Spinal cord (tissue), 9 donors: ENCODE measurements at regions not wholly inside any gene's neighbourhood (a gene's known extent, or its start where the extent isn't known, plus 50 kb on each side); places are given as distances from the start of the nearest gene placed in this dataset.
A peak's percentile ranks its signal among the peaks of the same experiment; 100 is the strongest.
"Not testable (repeated sequence)": the region's sequence is repeated elsewhere in the genome, so short reads cannot be mapped to it uniquely, and the experiment has no call there.

Experiments used
- DNase-seq, 6 donors: peaks; one replicate each; pipeline versions ENCODE4 v3.0.0 to v3.0.0-alpha.2; 2013 to 2015; ENCODE audit warnings: low spot score in 6 of 6, low read depth in 4 of 6
- H3K27ac ChIP-seq: one replicate; pipeline ENCODE4 v1.5.1; 2013; ENCODE audit warnings: low read depth, low read length, control low read depth
- H3K27me3 ChIP-seq: one replicate; pipeline ENCODE4 v1.6.1; 2013; ENCODE audit warnings: low read length; ENCODE audit not compliant: control insufficient read depth, insufficient read depth
- H3K36me3 ChIP-seq: one replicate; pipeline ENCODE4 v1.6.1; 2013; ENCODE audit warnings: low read length; ENCODE audit not compliant: control insufficient read depth, insufficient read depth
- H3K4me1 ChIP-seq: one replicate; pipeline ENCODE4 v1.6.1; 2013; ENCODE audit warnings: low read length; ENCODE audit not compliant: control insufficient read depth, insufficient read depth
- H3K4me3 ChIP-seq: one replicate; pipeline ENCODE4 v1.5.1; 2013; ENCODE audit warnings: low read depth, low read length, control low read depth
- H3K9me3 ChIP-seq: one replicate; pipeline ENCODE4 v1.6.1; 2013; ENCODE audit warnings: low read length; ENCODE audit not compliant: control insufficient read depth, insufficient read depth
- WGBS: methylation state at CpG from one replicate; pipeline ENCODE4 v1.1.5; 2013; ENCODE audit warnings: missing lambda C conversion rate; ENCODE audit not compliant: insufficient coverage; 5-methylcytosine and 5-hydroxymethylcytosine counted together
- donor health status: healthy.

DNA sequence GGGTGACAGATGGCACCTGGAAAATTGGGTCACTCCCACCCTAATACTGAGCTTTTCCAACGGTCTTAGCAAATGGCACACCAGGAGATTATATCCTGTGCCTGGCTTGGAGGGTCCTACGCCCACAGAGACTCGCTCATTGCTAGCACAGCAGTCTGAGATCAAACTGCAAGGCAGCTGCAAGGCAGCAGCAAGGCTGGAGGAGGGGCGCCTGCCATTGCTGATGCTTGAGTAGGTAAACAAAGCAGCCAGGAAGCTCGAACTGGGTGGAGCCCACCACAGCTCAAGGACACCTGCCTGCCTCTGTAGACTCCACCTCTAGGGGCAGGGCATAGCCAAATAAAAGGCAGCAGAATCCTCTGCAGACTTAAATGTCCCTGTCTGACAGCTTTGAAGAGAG is 115.1 kb upstream of the SPATA12 start:
- H3K36me3 ChIP-seq, DNase-seq, H3K9me3 ChIP-seq, H3K4me3 ChIP-seq, H3K4me1 ChIP-seq, H3K27ac ChIP-seq, H3K27me3 ChIP-seq: not testable (repeated sequence)
- WGBS, result 79% methylated on average over 5 of the region's 5 CpGs

DNA sequence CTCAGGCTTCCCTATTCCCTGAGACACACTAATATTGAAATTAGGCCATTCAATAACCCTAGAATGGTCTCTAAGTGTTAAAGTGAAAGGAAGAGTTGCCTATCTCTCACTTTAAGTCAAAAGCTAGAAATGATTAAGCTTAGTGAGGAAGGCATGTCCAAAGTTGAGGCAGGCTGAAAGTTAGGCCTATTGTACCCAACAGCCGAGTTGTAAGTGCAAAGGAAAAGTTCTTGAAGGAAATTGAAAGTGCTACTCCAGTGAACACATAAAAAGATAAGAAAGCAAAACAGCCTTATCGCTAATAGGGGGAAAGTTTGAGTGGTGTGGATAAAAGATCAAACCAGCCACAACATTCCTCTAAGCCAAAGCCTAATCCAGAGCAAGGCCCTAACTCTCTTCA is 117.9 kb upstream of the SPATA12 start:
- H3K4me1 ChIP-seq, result peaks cover 3% of the 10 kb centered on the region
- H3K36me3 ChIP-seq, result no peaks in the 10 kb centered on the region
- no peaks in the 10 kb centered on the region for H3K9me3 ChIP-seq
- no peak overlapping the region for H3K4me3 ChIP-seq
- no peak for DNase-seq
- no peak overlapping the region for H3K27ac ChIP-seq
- no CpG with 5 or more reads among the region's 2 CpGs for WGBS
- H3K27me3 ChIP-seq, result no peaks in the 10 kb centered on the region

DNA sequence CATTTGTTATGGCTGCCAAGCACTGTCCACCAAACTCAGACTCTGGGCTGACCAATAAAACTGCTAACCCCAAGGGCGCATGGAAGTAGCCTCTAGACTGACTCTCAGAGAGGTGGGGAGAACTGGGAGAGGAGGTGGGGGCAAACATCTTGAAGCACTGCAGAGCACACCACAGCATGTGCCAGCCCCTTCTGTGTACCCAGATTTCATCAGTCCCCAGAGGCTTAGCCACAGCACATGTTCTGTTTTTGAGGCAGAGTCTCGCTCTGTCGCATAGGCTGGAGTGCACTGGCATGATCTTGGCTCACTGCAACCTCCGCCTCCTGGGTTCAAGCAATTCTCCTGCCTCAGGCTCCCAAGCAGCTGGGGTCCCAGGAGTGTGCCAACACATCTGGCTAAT is 119.5 kb upstream of the SPATA12 start:
- no peaks in the 10 kb centered on the region for H3K9me3 ChIP-seq
- 72% methylated on average over 3 of the region's 4 CpGs for WGBS
- peak in 2 of 6 donors; percentile 42 to 62 for DNase-seq
- H3K27me3 ChIP-seq, result no peaks in the 10 kb centered on the region
- no peak overlapping the region for H3K4me3 ChIP-seq
- no peak overlapping the region for H3K27ac ChIP-seq
- H3K4me1 ChIP-seq, result peaks cover 3% of the 10 kb centered on the region
- no peaks in the 10 kb centered on the region for H3K36me3 ChIP-seq

DNA sequence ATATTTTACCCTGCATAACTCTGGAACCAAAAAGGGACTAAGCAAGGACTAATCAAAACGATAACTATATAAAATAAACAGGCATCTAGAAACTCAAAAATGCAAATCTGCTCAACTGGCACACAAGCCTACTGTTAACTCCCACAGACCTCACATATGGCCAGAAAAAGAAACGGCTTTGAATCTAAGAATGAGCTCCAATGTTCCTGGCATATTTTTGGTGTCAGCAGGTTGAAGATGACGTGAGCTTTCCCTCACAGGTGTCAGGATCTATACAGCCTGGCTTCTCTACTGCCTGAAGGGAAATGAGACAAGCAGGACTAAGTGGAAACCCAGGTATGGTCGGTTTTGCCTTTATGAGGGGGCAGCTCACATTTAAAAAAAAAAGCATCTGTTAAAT is 120.1 kb upstream of the SPATA12 start:
- DNase-seq, result peak in 2 of 6 donors; percentile 20 to 89
- H3K4me3 ChIP-seq, result no peak overlapping the region
- 85% methylated on average over 3 of the region's 4 CpGs for WGBS
- H3K36me3 ChIP-seq, result no peaks in the 10 kb centered on the region
- no peaks in the 10 kb centered on the region for H3K9me3 ChIP-seq
- H3K27ac ChIP-seq, result no peak overlapping the region
- peaks cover 3% of the 10 kb centered on the region for H3K4me1 ChIP-seq
- no peaks in the 10 kb centered on the region for H3K27me3 ChIP-seq

DNA sequence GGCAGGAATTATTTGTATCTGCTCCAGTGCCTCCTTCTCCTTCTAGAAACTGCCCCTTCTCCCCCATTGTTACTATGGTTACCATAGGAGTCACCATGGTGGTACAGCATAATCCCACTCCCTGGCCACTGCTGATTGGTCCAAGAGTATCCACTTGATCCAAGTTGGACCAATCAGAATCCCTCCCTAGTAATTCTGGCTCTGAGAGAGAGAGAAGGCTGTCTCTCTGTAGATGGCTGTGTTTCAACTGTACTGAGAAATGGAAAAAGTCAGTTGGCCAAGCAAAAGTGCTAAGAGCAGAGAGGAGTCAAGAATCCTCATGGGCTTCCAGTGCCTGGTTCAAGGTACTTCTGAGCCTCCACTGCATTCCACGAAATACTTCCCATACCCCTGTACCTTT is 120.6 kb upstream of the SPATA12 start:
- Histone ChIP-seq H3K4me3 (no peak overlapping the region), H3K27ac (no peak overlapping the region), H3K9me3 (no peaks in the 10 kb centered on the region), H3K4me1 (peaks cover 3% of the 10 kb centered on the region), H3K27me3 (no peaks in the 10 kb centered on the region), H3K36me3 (no peaks in the 10 kb centered on the region)
- DNase-seq, result peak in 2 of 6 donors; percentile 52 to 62
- 100% methylated on average over 1 of the region's 1 CpG for WGBS

DNA sequence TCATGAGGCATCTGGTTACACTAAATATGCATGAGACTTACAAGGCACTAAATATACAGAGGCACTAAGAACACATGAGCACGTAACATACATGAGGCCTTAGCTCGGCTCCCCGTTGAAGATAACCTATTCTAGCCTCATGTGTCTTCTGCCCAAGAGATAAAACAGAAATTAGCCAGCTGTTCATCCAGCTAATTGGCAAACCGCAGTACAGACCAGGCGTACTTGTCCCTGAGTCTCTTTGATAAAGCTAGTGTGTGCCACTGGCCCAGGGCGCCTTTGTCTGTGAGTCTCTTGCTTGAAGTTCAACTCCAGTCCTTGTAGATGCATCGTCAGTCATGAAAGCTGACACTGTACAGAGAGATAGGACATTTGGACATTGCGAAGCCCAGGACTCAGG is 121.9 kb upstream of the SPATA12 start:
- Histone ChIP-seq H3K4me1 (peaks cover 3% of the 10 kb centered on the region), H3K4me3 (no peak overlapping the region), H3K36me3 (peaks cover 5% of the 10 kb centered on the region), H3K9me3 (no peaks in the 10 kb centered on the region), H3K27ac (no peak overlapping the region), H3K27me3 (no peaks in the 10 kb centered on the region)
- WGBS, result 80% methylated on average over 8 of the region's 8 CpGs
- DNase-seq, result peak in 1 of 6 donors; percentile 72

DNA sequence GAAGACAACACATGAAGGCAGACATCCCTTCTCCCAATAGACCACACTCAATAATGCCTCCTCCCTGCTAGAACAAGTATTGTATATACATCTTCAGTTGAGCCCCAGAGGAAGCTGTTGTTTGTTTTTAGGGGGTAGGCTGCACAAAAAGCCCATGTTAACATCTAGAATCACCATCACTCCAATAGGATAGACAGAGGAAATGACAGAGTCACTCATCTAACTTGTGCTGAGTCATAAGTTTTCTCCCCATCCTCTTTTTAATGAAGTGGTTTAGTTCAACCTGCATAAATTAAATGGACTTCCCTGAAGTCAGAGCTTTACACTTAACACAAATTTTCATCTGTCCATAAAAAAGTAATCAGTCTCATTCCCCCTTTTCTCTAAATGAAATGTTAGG is 122.9 kb upstream of the SPATA12 start:
- no peak overlapping the region for H3K27ac ChIP-seq
- H3K4me1 ChIP-seq, result peaks cover 3% of the 10 kb centered on the region
- no peak for DNase-seq
- no peaks in the 10 kb centered on the region for H3K27me3 ChIP-seq
- H3K4me3 ChIP-seq, result no peak overlapping the region
- H3K9me3 ChIP-seq, result no peaks in the 10 kb centered on the region
- H3K36me3 ChIP-seq, result peaks cover 5% of the 10 kb centered on the region

DNA sequence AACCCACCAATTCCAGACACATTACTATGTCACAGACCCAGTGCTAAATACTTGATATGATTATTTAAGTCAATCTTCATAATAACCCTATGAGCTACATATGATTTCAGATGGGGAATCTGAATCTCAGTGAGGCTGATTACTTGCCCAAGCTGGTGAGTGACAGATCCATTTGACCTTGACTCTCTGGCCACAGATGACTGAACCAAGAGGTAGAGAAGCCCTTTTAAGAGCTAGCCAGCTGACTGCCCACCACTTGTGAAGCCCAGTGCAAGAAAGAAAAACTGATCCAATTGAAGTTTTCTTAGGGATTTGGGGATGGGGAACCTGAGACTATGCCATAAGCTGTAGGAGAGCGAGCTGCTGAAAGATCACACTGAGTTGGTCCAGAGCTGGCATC is 124.7 kb upstream of the SPATA12 start:
- H3K27ac ChIP-seq, result no peak overlapping the region
- no peaks in the 10 kb centered on the region for H3K27me3 ChIP-seq
- no peaks in the 10 kb centered on the region for H3K9me3 ChIP-seq
- H3K36me3 ChIP-seq, result peaks cover 5% of the 10 kb centered on the region
- 100% methylated on average over 1 of the region's 1 CpG for WGBS
- no peak for DNase-seq
- H3K4me3 ChIP-seq, result no peak overlapping the region
- peaks cover under 1% of the 10 kb centered on the region for H3K4me1 ChIP-seq

DNA sequence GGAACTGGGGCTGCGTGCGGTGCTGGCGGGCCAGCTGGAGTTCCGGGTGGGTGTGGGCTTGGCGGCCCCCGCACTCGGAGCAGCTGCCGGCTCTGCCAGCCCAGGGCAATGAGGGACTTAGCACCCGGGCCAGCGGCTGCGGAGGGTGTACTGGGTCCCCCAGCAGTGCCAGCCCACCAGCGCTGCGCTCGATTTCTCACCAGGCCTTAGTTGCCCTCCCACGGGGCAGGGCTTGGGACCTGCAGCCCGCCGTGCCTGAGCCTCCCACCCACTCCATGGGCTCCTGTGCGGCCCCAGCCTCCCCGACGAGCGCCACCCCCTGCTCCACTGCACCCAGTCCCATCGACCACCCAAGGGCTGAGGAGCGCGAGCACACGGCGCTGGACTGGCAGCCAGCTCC is 126.0 kb upstream of the SPATA12 start:
- not testable (repeated sequence) for H3K4me3 ChIP-seq, H3K27ac ChIP-seq, H3K9me3 ChIP-seq, H3K4me1 ChIP-seq, H3K27me3 ChIP-seq, DNase-seq, H3K36me3 ChIP-seq
- WGBS, result 99% methylated on average over 17 of the region's 26 CpGs

DNA sequence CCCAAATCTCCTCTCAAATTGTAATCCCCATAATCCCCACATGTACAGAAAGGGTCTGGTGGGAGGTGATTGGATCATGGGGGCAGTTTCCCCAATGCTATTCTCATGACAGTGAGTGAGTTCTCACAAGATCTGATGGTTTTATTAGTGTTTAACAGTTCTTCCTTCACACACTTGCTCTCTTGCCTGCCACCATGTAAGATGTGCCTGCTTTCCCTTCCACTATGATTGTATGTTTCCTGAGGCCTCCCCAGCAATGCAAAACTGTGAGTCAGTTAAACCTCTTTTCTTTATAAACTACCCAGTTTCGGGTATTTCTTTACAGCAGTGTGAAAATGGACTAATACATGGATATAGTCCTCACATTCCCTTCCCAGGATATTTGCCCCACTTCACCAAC is 126.7 kb upstream of the SPATA12 start:
- no peaks in the 10 kb centered on the region for H3K4me1 ChIP-seq
- no peaks in the 10 kb centered on the region for H3K9me3 ChIP-seq
- DNase-seq, result no peak
- H3K36me3 ChIP-seq, result peaks cover 5% of the 10 kb centered on the region
- H3K4me3 ChIP-seq, result no peak overlapping the region
- no peaks in the 10 kb centered on the region for H3K27me3 ChIP-seq
- no peak overlapping the region for H3K27ac ChIP-seq
- WGBS, result no CpG with 5 or more reads among the region's 1 CpG
